H1 (cell line): ENCODE measurements at regions not wholly inside any gene's neighbourhood (a gene's known extent, or its start where the extent isn't known, plus 50 kb on each side); places are given as distances from the start of the nearest gene placed in this dataset.

Source experiments
- ASH2L ChIP-seq: fragments of 200-600, 300-600 bp; sonication (generic); IDR thresholded peaks from one replicate; pipeline ENCODE4 v1.7.1; 2017; ENCODE audit warnings: low read length
- NRF1 ChIP-seq: IDR thresholded peaks from 2 replicates; pipeline ENCODE4 v1.6.1; 2011; ENCODE audit warnings: mild to moderate bottlenecking, low read depth, low read length, improper control_type of control experiment
- POLR2A ChIP-seq, 2 experiments: IDR thresholded peaks; 1 replicate in 1 of 2; 2 replicates in 1 of 2; pipeline ENCODE4 v1.6.1; 2011; ENCODE audit warnings: low read depth in 2 of 2, low read length in 2 of 2, mild to moderate bottlenecking in 2 of 2; ENCODE audit errors: control extremely low read depth in 1 of 2
- POLR2AphosphoS5 ChIP-seq: IDR thresholded peaks from 2 replicates; pipeline ENCODE4 v1.6.1; 2011; ENCODE audit warnings: low read depth, low read length
- RBBP5 ChIP-seq: IDR thresholded peaks from 2 replicates; pipeline ENCODE4 v1.7.1; 2012; ENCODE audit warnings: low read depth, mild to moderate bottlenecking, inconsistent platforms, low read length, moderate library complexity, borderline replicate concordance
- SUZ12 ChIP-seq: fragments of 200-600 bp; sonication (generic); IDR thresholded peaks from 2 replicates; pipeline ENCODE4 v1.6.1; 2012; ENCODE audit warnings: mild to moderate bottlenecking, inconsistent platforms, low read length, moderate library complexity, mixed read lengths
- YY1 ChIP-seq: IDR thresholded peaks from 2 replicates; pipeline ENCODE4 v1.6.1; 2011; ENCODE audit warnings: low read depth, mild to moderate bottlenecking, low read length
- ZNF274 ChIP-seq: IDR thresholded peaks from 2 replicates; pipeline ENCODE4 v1.7.0; 2012; ENCODE audit warnings: low read length, borderline replicate concordance; ENCODE audit errors: extremely low read depth
- TF ChIP-seq, protein P1 (sequence below), 3 experiments: IDR thresholded peaks; 1 replicate in 2 of 3; 2 replicates in 1 of 3; pipeline versions ENCODE4 v1.5.1 to v1.6.1; 2011; ENCODE audit warnings: low read length in 3 of 3, mild to moderate bottlenecking in 3 of 3, inconsistent platforms in 2 of 3, low read depth in 1 of 3, moderate library complexity in 1 of 3; ENCODE audit not compliant: insufficient read depth in 1 of 3; ENCODE audit errors: control extremely low read depth in 1 of 3
- TF ChIP-seq, protein P2 (sequence below): IDR thresholded peaks from 2 replicates; pipeline ENCODE4 v1.6.1; 2012; ENCODE audit warnings: inconsistent platforms

- no peak for TF ChIP-seq ASH2L
- TF ChIP-seq SUZ12, result no peak
- no peak for TF ChIP-seq NRF1
- TF ChIP-seq POLR2A (IDR thresholded peaks at IDR 0.05; ENCODE audit: control extremely low read depth in 1 of 2, low read depth in 2 of 2, low read length in 2 of 2), result no peak
- no peak for TF ChIP-seq RBBP5
- TF ChIP-seq, protein P1, sequence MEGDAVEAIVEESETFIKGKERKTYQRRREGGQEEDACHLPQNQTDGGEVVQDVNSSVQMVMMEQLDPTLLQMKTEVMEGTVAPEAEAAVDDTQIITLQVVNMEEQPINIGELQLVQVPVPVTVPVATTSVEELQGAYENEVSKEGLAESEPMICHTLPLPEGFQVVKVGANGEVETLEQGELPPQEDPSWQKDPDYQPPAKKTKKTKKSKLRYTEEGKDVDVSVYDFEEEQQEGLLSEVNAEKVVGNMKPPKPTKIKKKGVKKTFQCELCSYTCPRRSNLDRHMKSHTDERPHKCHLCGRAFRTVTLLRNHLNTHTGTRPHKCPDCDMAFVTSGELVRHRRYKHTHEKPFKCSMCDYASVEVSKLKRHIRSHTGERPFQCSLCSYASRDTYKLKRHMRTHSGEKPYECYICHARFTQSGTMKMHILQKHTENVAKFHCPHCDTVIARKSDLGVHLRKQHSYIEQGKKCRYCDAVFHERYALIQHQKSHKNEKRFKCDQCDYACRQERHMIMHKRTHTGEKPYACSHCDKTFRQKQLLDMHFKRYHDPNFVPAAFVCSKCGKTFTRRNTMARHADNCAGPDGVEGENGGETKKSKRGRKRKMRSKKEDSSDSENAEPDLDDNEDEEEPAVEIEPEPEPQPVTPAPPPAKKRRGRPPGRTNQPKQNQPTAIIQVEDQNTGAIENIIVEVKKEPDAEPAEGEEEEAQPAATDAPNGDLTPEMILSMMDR (IDR thresholded peaks at IDR 0.05; ENCODE audit: control extremely low read depth in 1 of 3, insufficient read depth in 1 of 3, low read depth in 1 of 3, low read length in 3 of 3), result no peak
- no peak for TF ChIP-seq YY1
- TF ChIP-seq, protein P2, sequence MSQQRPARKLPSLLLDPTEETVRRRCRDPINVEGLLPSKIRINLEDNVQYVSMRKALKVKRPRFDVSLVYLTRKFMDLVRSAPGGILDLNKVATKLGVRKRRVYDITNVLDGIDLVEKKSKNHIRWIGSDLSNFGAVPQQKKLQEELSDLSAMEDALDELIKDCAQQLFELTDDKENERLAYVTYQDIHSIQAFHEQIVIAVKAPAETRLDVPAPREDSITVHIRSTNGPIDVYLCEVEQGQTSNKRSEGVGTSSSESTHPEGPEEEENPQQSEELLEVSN, result no peak
- TF ChIP-seq ZNF274, result no peak
- TF ChIP-seq POLR2AphosphoS5, result no peak
These were observed 63.8 kb upstream of the P2RY1 start for GRCh38 chr3:152771120-152771519.
